Kidney epithelial cell (primary cell): ENCODE measurements at regions not wholly inside any gene's neighbourhood (a gene's known extent, or its start where the extent isn't known, plus 50 kb on each side); places are given as distances from the start of the nearest gene placed in this dataset.

Source experiments
- DNase-seq: peaks from one replicate; pipeline ENCODE4 v3.0.0-alpha.2; 2010; ENCODE audit warnings: low read depth
- H3K27me3 ChIP-seq: 2 replicates; pipeline ENCODE4 v1.6.0; 2011; ENCODE audit warnings: low read length; ENCODE audit not compliant: control insufficient read depth, insufficient read depth
- H3K36me3 ChIP-seq: 2 replicates; pipeline ENCODE4 v1.5.1; 2011; ENCODE audit warnings: low read length; ENCODE audit not compliant: control insufficient read depth, insufficient read depth
- H3K4me3 ChIP-seq: 2 replicates; pipeline ENCODE4 v1.5.1; 2011; ENCODE audit warnings: low read depth, mild to moderate bottlenecking, control low read depth, low read length
- TF ChIP-seq, protein P1 (sequence below): IDR thresholded peaks from 2 replicates; pipeline ENCODE4 v1.5.1; 2011; ENCODE audit warnings: mild to moderate bottlenecking, moderate library complexity, low read length, control low read depth, inconsistent platforms; ENCODE audit not compliant: insufficient read depth, poor library complexity, severe bottlenecking

DNA sequence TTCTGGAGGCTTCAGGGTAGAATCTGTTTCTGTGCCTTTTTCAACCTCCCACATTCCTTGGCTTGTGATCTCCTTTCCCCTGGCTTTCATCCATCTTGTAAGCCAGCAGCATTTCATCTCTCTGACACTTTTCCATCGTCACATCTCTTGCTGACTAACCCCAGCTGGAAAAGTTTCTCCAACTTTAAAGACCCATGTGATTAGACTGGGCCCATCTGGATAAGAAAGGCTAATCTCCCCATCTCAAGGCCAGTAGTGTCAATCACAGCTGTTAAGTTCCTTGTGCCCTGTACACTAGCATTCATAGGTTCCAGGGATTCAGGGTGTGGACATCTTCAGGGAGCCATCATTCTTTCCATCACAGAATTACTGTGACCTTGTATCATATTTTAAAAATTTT lies 452.1 kb downstream of the TTLL7 start:
- no peak for DNase-seq
- Histone ChIP-seq H3K27me3 (no peaks in the 10 kb centered on the region), H3K36me3 (no peaks in the 10 kb centered on the region), H3K4me3 (no peak overlapping the region)
- TF ChIP-seq, protein P1, sequence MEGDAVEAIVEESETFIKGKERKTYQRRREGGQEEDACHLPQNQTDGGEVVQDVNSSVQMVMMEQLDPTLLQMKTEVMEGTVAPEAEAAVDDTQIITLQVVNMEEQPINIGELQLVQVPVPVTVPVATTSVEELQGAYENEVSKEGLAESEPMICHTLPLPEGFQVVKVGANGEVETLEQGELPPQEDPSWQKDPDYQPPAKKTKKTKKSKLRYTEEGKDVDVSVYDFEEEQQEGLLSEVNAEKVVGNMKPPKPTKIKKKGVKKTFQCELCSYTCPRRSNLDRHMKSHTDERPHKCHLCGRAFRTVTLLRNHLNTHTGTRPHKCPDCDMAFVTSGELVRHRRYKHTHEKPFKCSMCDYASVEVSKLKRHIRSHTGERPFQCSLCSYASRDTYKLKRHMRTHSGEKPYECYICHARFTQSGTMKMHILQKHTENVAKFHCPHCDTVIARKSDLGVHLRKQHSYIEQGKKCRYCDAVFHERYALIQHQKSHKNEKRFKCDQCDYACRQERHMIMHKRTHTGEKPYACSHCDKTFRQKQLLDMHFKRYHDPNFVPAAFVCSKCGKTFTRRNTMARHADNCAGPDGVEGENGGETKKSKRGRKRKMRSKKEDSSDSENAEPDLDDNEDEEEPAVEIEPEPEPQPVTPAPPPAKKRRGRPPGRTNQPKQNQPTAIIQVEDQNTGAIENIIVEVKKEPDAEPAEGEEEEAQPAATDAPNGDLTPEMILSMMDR, result no peak

DNA sequence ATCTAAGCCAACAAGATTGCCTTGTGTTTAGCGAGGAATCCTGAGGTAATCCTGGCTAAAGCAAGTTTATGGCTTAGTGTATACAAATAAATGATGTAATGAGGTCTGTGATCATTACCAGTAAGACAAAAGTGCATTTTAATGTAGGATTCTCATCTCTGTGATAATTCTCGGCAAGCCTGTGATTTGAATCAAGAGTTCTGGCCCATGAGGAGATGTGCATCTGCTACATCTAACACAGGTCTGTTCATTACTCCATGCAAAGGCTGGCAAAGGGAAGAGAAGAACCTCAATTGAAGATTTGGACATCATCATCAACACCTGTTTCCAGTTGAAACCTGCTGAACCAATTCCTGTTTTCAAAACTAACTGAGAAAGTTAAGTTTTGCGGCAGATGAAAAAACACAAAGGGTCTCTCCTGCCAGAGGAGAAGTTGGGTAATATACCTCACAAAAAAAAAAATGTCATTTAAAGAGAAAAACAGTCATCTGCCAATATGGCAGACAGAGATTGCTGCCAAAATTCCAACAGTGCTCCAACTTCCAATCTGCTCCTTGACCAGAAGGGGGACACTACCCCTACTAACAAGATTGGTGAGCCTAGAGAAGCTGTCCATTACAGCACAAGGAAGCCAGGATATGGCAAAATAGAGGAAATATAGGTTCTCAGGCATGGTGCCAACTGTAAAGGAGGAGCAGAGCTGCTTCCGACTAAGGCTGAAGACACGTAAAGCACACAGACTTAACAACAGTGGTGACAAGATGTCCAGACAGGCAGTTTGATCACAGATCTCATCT lies 453.7 kb downstream of the TTLL7 start:
- Histone ChIP-seq H3K27me3 (no peaks in the 10 kb centered on the region), H3K36me3 (no peaks in the 10 kb centered on the region), H3K4me3 (no peak overlapping the region)
- TF ChIP-seq, protein P1, result peak; percentile 17
- no peak for DNase-seq

DNA sequence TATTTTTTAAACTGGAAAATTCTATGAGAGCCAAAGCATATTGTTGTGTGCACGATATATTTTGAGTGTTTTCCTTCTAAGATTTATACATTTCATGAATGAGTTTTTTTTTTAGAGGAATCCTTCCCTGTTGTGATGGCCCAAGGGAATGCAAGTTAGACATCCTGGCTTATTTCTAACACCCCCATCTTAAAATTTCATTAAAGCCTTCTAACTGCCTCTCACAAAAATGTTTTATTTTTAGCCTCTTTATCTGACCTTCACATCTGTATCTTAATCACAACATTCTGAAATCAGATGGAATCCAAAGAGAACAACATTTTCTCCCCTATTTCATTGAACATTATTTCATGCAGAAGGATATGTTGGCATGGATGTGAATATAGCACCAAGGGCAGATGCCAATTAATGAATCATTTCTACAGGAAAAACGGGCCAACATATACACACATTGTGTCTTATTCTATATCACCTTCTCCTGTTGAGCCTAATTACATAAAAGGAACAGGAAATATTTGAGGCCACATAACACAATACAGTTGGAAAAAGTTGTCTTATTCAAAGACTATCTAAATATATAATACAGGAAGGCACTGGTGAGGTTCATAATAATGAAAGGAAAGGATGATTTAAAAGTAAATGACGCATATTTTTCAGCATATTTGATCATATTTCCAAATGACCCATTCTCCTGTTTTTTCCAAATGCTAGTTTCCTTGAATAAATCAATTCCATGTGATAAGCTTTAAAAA lies 455.5 kb downstream of the TTLL7 start:
- no peak overlapping the region for H3K4me3 ChIP-seq
- H3K27me3 ChIP-seq, result no peaks in the 10 kb centered on the region
- H3K36me3 ChIP-seq, result no peaks in the 10 kb centered on the region
- TF ChIP-seq, protein P1, result no peak
- DNase-seq, result no peak

DNA sequence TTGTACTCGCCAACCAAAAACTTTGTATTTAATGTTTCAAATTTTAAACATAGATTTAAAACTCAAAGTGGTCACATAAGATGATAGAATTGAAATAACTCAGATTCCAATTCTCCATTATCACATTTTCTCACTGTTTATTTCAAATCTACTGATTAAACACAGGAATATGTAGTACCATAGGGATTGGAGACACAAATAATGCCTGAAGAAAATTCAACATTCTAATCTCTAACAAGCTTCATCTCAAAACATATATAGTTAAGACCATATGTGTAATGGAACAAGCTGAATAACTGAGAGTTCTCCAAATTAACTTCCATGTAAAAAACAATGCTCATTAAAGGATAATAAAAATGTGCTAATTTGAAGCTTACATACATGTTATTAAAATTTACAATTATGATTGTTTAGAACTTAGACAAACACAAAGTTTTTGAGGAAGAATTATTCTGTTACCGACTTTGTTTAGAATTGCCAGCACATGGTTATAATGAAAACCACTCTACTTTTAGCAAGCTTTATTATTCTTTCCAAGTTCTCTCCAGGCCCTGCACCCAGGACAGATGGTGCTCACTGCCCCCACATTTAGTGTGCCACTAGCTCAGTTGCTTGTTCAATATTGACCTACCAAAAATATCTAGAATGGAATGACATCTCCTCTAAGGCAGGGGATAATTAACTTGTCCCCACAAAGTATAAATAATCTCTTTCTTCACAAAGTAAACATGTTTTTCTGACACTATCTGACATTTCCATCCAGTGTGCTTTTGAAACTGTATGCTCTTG lies 467.2 kb downstream of the TTLL7 start:
- H3K36me3 ChIP-seq, result no peaks in the 10 kb centered on the region
- no peak overlapping the region for H3K4me3 ChIP-seq
- H3K27me3 ChIP-seq, result no peaks in the 10 kb centered on the region
- TF ChIP-seq, protein P1, result no peak
- no peak for DNase-seq

DNA sequence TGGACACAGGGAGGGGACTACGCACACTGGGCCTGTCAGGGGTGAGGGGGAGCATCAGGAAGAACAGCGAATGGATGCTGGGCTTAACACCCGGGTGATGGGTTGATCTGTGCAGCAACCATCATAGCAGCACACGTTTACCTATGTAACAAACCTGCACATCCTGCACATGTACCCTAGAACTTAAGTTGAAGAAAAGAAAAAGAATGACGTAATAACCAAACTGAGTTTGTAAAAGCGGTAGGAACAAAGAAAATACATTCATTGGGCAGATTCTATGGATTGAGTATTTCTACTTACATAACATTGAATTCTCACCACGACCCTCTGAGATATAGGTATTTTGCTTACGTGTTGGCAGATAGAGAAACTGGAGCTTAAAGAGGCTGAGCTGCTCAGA lies 468.4 kb downstream of the TTLL7 start:
- H3K4me3 ChIP-seq, result no peak overlapping the region
- TF ChIP-seq, protein P1, result no peak
- no peaks in the 10 kb centered on the region for H3K36me3 ChIP-seq
- H3K27me3 ChIP-seq, result no peaks in the 10 kb centered on the region
- DNase-seq, result no peak
